ENCODE measurements at regions not wholly inside any gene's neighbourhood (a gene's known extent, or its start where the extent isn't known, plus 50 kb on each side); places are given as distances from the start of the nearest gene placed in this dataset.

DNA sequence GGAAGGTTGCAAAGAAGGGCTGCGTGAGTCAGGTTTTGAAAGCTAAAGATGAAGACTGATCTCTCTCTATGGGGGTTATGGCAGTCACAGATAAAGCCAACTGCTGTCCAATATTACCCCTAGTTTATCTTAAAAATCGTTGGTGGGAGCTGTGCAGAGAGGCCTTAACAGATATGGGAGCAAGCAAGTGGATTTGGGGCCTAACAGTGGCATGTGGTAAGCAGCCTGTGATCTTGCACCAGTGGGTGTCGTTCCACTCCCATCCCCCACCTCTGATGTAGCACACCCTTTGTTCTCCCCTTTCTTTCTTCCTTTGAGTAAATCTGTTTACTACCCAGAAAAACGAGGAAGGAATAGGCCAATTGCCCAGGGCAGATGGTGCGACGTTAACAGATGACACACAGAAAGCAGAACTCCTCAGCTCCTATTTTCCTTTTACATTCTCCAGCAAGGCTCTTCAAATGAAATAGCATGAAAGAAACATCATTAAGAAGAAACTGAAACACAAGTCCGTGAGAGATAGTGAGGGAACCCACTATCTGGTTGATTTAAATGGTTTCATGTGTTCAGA is 274.1 kb upstream of the CITED2 start (continued):
- TF ChIP-seq FOXK1 (CRISPR knock-in tag; IDR thresholded peaks at IDR 0.05; ENCODE audit: borderline replicate concordance) (no peak), HCFC1 (IDR thresholded peaks at IDR 0.05; ENCODE audit: low read depth, low read length) (no peak; the same call in 1 of the 2 replicates), ZNF668 (CRISPR knock-in tag; IDR thresholded peaks at IDR 0.05) (no peak), ZNF695 (CRISPR knock-in tag; IDR thresholded peaks at IDR 0.05) (no peak), ARNT (IDR thresholded peaks at IDR 0.05) (peak; percentile 70 to 87; a peak in 3 of 4 replicates), MYBL2 (IDR thresholded peaks at IDR 0.05; ENCODE audit: low read depth) (peak; percentile 43; the same call in 1 of the 2 replicates), MYBL2 (CRISPR knock-in tag; IDR thresholded peaks at IDR 0.05; ENCODE audit: borderline replicate concordance) (no peak), MED1 (CRISPR knock-in tag; IDR thresholded peaks at IDR 0.05; ENCODE audit: borderline replicate concordance) (no peak)
- TF ChIP-seq, protein P1, sequence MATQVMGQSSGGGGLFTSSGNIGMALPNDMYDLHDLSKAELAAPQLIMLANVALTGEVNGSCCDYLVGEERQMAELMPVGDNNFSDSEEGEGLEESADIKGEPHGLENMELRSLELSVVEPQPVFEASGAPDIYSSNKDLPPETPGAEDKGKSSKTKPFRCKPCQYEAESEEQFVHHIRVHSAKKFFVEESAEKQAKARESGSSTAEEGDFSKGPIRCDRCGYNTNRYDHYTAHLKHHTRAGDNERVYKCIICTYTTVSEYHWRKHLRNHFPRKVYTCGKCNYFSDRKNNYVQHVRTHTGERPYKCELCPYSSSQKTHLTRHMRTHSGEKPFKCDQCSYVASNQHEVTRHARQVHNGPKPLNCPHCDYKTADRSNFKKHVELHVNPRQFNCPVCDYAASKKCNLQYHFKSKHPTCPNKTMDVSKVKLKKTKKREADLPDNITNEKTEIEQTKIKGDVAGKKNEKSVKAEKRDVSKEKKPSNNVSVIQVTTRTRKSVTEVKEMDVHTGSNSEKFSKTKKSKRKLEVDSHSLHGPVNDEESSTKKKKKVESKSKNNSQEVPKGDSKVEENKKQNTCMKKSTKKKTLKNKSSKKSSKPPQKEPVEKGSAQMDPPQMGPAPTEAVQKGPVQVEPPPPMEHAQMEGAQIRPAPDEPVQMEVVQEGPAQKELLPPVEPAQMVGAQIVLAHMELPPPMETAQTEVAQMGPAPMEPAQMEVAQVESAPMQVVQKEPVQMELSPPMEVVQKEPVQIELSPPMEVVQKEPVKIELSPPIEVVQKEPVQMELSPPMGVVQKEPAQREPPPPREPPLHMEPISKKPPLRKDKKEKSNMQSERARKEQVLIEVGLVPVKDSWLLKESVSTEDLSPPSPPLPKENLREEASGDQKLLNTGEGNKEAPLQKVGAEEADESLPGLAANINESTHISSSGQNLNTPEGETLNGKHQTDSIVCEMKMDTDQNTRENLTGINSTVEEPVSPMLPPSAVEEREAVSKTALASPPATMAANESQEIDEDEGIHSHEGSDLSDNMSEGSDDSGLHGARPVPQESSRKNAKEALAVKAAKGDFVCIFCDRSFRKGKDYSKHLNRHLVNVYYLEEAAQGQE (IDR thresholded peaks at IDR 0.05; ENCODE audit: borderline replicate concordance), result peak; percentile 31; the same call in 1 of the 2 replicates
- TF ChIP-seq, protein P1 (CRISPR knock-in tag; IDR thresholded peaks at IDR 0.05; ENCODE audit: low read depth), result no peak
- TF ChIP-seq, protein P2, sequence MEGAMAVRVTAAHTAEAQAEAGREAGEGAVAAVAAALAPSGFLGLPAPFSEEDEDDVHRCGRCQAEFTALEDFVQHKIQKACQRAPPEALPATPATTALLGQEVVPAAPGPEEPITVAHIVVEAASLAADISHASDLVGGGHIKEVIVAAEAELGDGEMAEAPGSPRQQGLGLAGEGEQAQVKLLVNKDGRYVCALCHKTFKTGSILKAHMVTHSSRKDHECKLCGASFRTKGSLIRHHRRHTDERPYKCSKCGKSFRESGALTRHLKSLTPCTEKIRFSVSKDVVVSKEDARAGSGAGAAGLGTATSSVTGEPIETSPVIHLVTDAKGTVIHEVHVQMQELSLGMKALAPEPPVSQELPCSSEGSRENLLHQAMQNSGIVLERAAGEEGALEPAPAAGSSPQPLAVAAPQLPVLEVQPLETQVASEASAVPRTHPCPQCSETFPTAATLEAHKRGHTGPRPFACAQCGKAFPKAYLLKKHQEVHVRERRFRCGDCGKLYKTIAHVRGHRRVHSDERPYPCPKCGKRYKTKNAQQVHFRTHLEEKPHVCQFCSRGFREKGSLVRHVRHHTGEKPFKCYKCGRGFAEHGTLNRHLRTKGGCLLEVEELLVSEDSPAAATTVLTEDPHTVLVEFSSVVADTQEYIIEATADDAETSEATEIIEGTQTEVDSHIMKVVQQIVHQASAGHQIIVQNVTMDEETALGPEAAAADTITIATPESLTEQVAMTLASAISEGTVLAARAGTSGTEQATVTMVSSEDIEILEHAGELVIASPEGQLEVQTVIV (CRISPR knock-in tag; IDR thresholded peaks at IDR 0.05; ENCODE audit: borderline replicate concordance), result no peak
- TF ChIP-seq, protein P3, sequence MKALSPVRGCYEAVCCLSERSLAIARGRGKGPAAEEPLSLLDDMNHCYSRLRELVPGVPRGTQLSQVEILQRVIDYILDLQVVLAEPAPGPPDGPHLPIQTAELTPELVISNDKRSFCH (CRISPR knock-in tag; IDR thresholded peaks at IDR 0.05), result no peak
- TF ChIP-seq, protein P3 (tag; IDR thresholded peaks at IDR 0.05), result peak; percentile 85
- TF ChIP-seq, protein P4, sequence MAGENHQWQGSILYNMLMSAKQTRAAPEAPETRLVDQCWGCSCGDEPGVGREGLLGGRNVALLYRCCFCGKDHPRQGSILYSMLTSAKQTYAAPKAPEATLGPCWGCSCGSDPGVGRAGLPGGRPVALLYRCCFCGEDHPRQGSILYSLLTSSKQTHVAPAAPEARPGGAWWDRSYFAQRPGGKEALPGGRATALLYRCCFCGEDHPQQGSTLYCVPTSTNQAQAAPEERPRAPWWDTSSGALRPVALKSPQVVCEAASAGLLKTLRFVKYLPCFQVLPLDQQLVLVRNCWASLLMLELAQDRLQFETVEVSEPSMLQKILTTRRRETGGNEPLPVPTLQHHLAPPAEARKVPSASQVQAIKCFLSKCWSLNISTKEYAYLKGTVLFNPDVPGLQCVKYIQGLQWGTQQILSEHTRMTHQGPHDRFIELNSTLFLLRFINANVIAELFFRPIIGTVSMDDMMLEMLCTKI (IDR thresholded peaks at IDR 0.05; ENCODE audit: partially characterized antibody), result no peak
- TF ChIP-seq, protein P5, sequence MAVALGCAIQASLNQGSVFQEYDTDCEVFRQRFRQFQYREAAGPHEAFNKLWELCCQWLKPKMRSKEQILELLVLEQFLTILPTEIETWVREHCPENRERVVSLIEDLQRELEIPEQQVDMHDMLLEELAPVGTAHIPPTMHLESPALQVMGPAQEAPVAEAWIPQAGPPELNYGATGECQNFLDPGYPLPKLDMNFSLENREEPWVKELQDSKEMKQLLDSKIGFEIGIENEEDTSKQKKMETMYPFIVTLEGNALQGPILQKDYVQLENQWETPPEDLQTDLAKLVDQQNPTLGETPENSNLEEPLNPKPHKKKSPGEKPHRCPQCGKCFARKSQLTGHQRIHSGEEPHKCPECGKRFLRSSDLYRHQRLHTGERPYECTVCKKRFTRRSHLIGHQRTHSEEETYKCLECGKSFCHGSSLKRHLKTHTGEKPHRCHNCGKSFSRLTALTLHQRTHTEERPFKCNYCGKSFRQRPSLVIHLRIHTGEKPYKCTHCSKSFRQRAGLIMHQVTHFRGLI (CRISPR knock-in tag; IDR thresholded peaks at IDR 0.05), result no peak

Data from K562 (cell line).